ENCODE measurements at regions not wholly inside any gene's neighbourhood (a gene's known extent, or its start where the extent isn't known, plus 50 kb on each side); places are given as distances from the start of the nearest gene placed in this dataset.

DNA sequence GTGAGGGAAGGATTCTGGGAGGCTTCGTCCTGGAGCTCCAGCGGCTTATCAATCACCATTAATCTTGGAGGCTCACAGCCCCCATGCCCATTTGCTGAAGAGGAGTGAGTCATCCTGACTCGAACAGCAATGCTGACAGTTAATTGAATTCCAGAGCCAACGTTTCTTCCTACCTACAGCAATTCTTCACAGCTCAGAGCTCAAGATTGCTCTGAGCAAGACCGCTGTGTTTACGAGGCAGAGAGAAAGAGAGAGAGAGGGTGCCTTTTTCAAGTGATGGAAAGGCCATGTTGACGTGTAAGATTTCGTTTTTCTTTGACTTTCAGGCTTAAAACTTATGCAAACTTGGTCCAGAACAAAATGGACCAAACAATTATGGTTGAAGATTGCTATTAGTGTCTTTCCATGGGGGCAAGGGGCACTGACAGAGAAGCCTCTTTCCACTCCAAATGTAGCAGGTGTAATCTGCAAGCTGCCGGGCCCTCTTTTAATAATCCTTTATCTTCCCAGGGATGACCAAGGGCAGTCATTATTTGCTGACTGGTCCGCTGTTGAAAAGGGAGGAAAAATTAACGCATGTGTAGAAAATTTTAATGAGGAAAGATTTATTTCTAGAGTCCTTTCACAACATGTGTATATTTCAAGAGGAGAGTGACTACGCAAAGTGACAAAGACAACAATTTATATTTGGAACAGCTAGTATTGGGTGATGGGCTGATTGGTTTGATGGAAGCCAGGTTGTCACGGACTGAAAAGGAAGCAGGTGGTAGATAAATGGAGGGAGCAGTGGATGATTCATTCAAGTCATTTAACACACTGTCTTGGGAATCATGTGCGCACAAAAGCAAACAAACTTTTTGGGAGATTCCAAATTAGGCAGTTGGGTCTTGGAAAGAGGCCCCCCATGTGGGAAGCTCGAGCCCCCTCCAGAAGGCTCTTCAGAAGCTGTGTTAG, 136.1 kb upstream of the IRF2BP2 start:
- no peak overlapping the region for H2AK5ac ChIP-seq (ENCODE audit: insufficient read length, low read length)
- H2BK12ac ChIP-seq (ENCODE audit: insufficient read length, low read depth, low read length): no peak overlapping the region
- no peak overlapping the region for H3K4me2 ChIP-seq (ENCODE audit: insufficient read depth, insufficient read length, low read length)
- Mint-ChIP-seq H3K9me3 (no peaks in the 10 kb centered on the region), H3K36me3 (ENCODE audit: insufficient read depth in 1 of 3, low read depth in 3 of 3) (no peaks in the 10 kb centered on the region), H3K27ac (no peak overlapping the region; a peak in 2 of 7 replicates), H3K4me1 (peaks cover 29 to 36% of the 10 kb centered on the region in 2 experiments), H3K4me3 (no peak overlapping the region), H3K27me3 (ENCODE audit: low read depth) (peaks cover 2% of the 10 kb centered on the region)
- H3K4ac ChIP-seq (ENCODE audit: low read depth, low read length): no peak overlapping the region
- DNase-seq: no peak
- no peak overlapping the region for H3K56ac ChIP-seq (ENCODE audit: insufficient read length, low read depth, low read length)
- H4K20me1 ChIP-seq (ENCODE audit: control insufficient read depth, insufficient read depth, insufficient read length): no peaks in the 10 kb centered on the region
- no peak overlapping the region for H3K27ac ChIP-seq (ENCODE audit: insufficient read length, low read depth, low read length)
- H3K79me1 ChIP-seq (ENCODE audit: insufficient read depth, low read depth, low read length, poor library complexity, severe bottlenecking): no peaks in the 10 kb centered on the region
- no peak overlapping the region for H4K8ac ChIP-seq (replicated peaks; ENCODE audit: insufficient read length, low read depth, low read length)
- no peaks in the 10 kb centered on the region for H3K27me3 ChIP-seq (ENCODE audit: insufficient read depth, low read length)
- H2BK20ac ChIP-seq (ENCODE audit: low read depth, low read length, poor library complexity, severe bottlenecking): no peak overlapping the region
- no peak for TF ChIP-seq CTCF (conservative IDR thresholded peaks at IDR 0.05)
- H3K23ac ChIP-seq (ENCODE audit: insufficient read length, low read depth, low read length): no peak overlapping the region
- H4K91ac ChIP-seq (ENCODE audit: insufficient read length, low read depth, low read length): no peak overlapping the region
- H2BK120ac ChIP-seq (ENCODE audit: low read depth, low read length, poor library complexity, severe bottlenecking): no peak overlapping the region
- no peaks in the 10 kb centered on the region for H3K23me2 ChIP-seq (ENCODE audit: insufficient read length, low read depth, low read length, poor library complexity, severe bottlenecking)
- no peaks in the 10 kb centered on the region for H3K9me3 ChIP-seq (ENCODE audit: control insufficient read depth, low read depth, low read length)
- no CpG with 5 or more reads among the region's 15 CpGs for WGBS (ENCODE audit: extremely low coverage, insufficient read length, low lambda C conversion rate)
- H2BK5ac ChIP-seq (ENCODE audit: insufficient read length, low read length): no peak overlapping the region
- no peak overlapping the region for H2AFZ ChIP-seq (ENCODE audit: low read length)
- H3T11ph ChIP-seq (ENCODE audit: low read length): no peak overlapping the region
- H2BK15ac ChIP-seq (ENCODE audit: low read depth, low read length): no peak overlapping the region
- H3K18ac ChIP-seq (ENCODE audit: insufficient read length, low read depth, low read length): no peak overlapping the region
- no peaks in the 10 kb centered on the region for H3K79me2 ChIP-seq (ENCODE audit: insufficient read depth, low read length)
- no peak overlapping the region for H3K14ac ChIP-seq (ENCODE audit: insufficient read depth, low read length)
- no peak overlapping the region for H4K5ac ChIP-seq (ENCODE audit: insufficient read length, low read depth, low read length)
- 0 out of 2 replicates have a peak, but pooled peaks cover 3% of the 10 kb centered on the region for H3K4me1 ChIP-seq (ENCODE audit: insufficient read depth, low read length)
- H3K9ac ChIP-seq (ENCODE audit: extremely low read depth, insufficient read length, low read length): no peak overlapping the region

Data from H9 (cell line).